ENCODE measurements at regions not wholly inside any gene's neighbourhood (a gene's known extent, or its start where the extent isn't known, plus 50 kb on each side); places are given as distances from the start of the nearest gene placed in this dataset.
A peak's percentile ranks its signal among the peaks of the same experiment; 100 is the strongest.

- Histone ChIP-seq H3K9me3 (no peaks in the 10 kb centered on the region), H3K4me3 (no peak overlapping the region), H3K4me1 (no peaks in the 10 kb centered on the region), H3K36me3 (ENCODE audit: low read depth, missing control alignments) (no peaks in the 10 kb centered on the region), H3K27me3 (no peaks in the 10 kb centered on the region), H3K27ac (no peak overlapping the region)
- TF ChIP-seq CTCF (IDR thresholded peaks at IDR 0.05) (no peak), POLR2A (IDR thresholded peaks at IDR 0.05) (no peak)
- intact Hi-C loops (cut with DNase I; ENCODE audit: low total_unique reads) = no loop called here
- WGBS, 2 donors = 72 to 85% methylated on average over 5 of the region's 5 CpGs
- DNase-seq = peak; percentile 26
These were observed 269.7 kb upstream of the LCORL start for GRCh38 chr4:18291256-18291655.

GRCh38 chr4:18285357-18285756, 263.8 kb upstream of the LCORL start:
- WGBS, 2 donors = 89 to 91% methylated on average over 4 of the region's 4 CpGs
- H3K9me3 ChIP-seq = no peaks in the 10 kb centered on the region

GRCh38 chr4:18278244-18278643, 256.7 kb upstream of the LCORL start:
- Histone ChIP-seq H3K36me3 (ENCODE audit: low read depth, missing control alignments) (no peaks in the 10 kb centered on the region), H3K4me3 (no peak overlapping the region), H3K4me1 (no peaks in the 10 kb centered on the region), H3K27ac (no peak overlapping the region), H3K27me3 (no peaks in the 10 kb centered on the region), H3K9me3 (no peaks in the 10 kb centered on the region)
- no peak for TF ChIP-seq POLR2A (IDR thresholded peaks at IDR 0.05)
- TF ChIP-seq CTCF (IDR thresholded peaks at IDR 0.05) = no peak
- 78 to 86% methylated on average over 4 of the region's 4 CpGs for WGBS, 2 donors
- no peak for DNase-seq
- intact Hi-C loops (cut with DNase I; ENCODE audit: low total_unique reads) = no loop called here

More at GRCh38 chr4:18285357-18285756, 263.8 kb upstream of the LCORL start:
- Histone ChIP-seq H3K36me3 (ENCODE audit: low read depth, missing control alignments) (no peaks in the 10 kb centered on the region), H3K27ac (no peak overlapping the region), H3K4me3 (no peak overlapping the region), H3K4me1 (no peaks in the 10 kb centered on the region), H3K27me3 (no peaks in the 10 kb centered on the region)
- TF ChIP-seq POLR2A (IDR thresholded peaks at IDR 0.05) (no peak), CTCF (IDR thresholded peaks at IDR 0.05) (no peak)
- intact Hi-C loops (cut with DNase I; ENCODE audit: low total_unique reads) = no loop called here
- DNase-seq = no peak

- Histone ChIP-seq H3K9me3 (no peaks in the 10 kb centered on the region), H3K4me3 (no peak overlapping the region), H3K27me3 (no peaks in the 10 kb centered on the region), H3K36me3 (ENCODE audit: low read depth, missing control alignments) (no peaks in the 10 kb centered on the region), H3K27ac (no peak overlapping the region), H3K4me1 (no peaks in the 10 kb centered on the region)
- no peak for TF ChIP-seq POLR2A (IDR thresholded peaks at IDR 0.05)
- TF ChIP-seq CTCF (IDR thresholded peaks at IDR 0.05) = no peak
- DNase-seq = no peak
- 90 to 93% methylated on average over 3 of the region's 3 CpGs for WGBS, 2 donors
- intact Hi-C loops (cut with DNase I; ENCODE audit: low total_unique reads) = no loop called here
These were observed 241.3 kb upstream of the LCORL start for GRCh38 chr4:18262832-18263231.

- no peak for TF ChIP-seq CTCF (IDR thresholded peaks at IDR 0.05)
- no peak for TF ChIP-seq POLR2A (IDR thresholded peaks at IDR 0.05)
- Histone ChIP-seq H3K27me3 (no peaks in the 10 kb centered on the region), H3K27ac (no peak overlapping the region), H3K4me3 (no peak overlapping the region), H3K4me1 (no peaks in the 10 kb centered on the region), H3K9me3 (no peaks in the 10 kb centered on the region), H3K36me3 (ENCODE audit: low read depth, missing control alignments) (no peaks in the 10 kb centered on the region)
- no peak for DNase-seq
- WGBS, 2 donors = 82 to 87% methylated on average over 1 of the region's 1 CpG
- intact Hi-C loops (cut with DNase I; ENCODE audit: low total_unique reads) = no loop called here
These were observed 230.5 kb upstream of the LCORL start for GRCh38 chr4:18252052-18252451.

Data from testis (tissue), 2 donors.